H1 (cell line): ENCODE measurements at regions not wholly inside any gene's neighbourhood (a gene's known extent, or its start where the extent isn't known, plus 50 kb on each side); places are given as distances from the start of the nearest gene placed in this dataset.

Experiments used
- CTCF ChIA-PET: fragments of 300-600 bp; sonication (Branson Sonifier 250); formaldehyde crosslinking; loops from one replicate; lab custom pipeline; 2021; ENCODE audit not compliant: partially characterized antibody; lab: Charles Lee
- POLR2A ChIA-PET: fragments of 300-600 bp; sonication (Branson Sonifier 250); formaldehyde crosslinking; loops from one replicate; lab custom pipeline; 2021; ENCODE audit warnings: inconsistent platforms; ENCODE audit not compliant: partially characterized antibody; lab: Charles Lee
- DNase-seq, 2 experiments: peaks; one replicate each; pipeline versions ENCODE4 v3.0.0 to v3.0.0-alpha.2; 2010 to 2022; ENCODE audit warnings: low spot score in 2 of 2, low read depth in 1 of 2, mixed read lengths in 1 of 2
- FAIRE-seq: peaks from 2 replicates; lab custom pipeline; 2011; peaks lifted over from hg19 to GRCh38; lab: Jason Lieb, UNC
- H2AFZ ChIP-seq: 2 replicates; pipeline ENCODE4 v1.8.1; 2012; ENCODE audit warnings: low read length, inconsistent platforms
- H2AK5ac ChIP-seq: 2 replicates; pipeline ENCODE4 v1.6.1; 2013; ENCODE audit warnings: low read depth, low read length
- H2BK120ac ChIP-seq: replicated peaks from 2 replicates; pipeline ENCODE3; 2013; ENCODE audit warnings: low read depth, low read length, inconsistent platforms
- H2BK12ac ChIP-seq: 2 replicates; pipeline ENCODE4 v1.6.1; 2013; ENCODE audit warnings: low read depth, low read length
- H2BK15ac ChIP-seq: 2 replicates; pipeline ENCODE4 v1.6.1; 2013; ENCODE audit warnings: low read length
- H2BK20ac ChIP-seq: 2 replicates; pipeline ENCODE4 v1.6.1; 2013; ENCODE audit warnings: low read length
- H2BK5ac ChIP-seq: 2 replicates; pipeline ENCODE4 v1.6.1; 2013; ENCODE audit warnings: low read depth, low read length
- H3K14ac ChIP-seq: 2 replicates; pipeline ENCODE4 v1.6.1; 2013; ENCODE audit warnings: inconsistent platforms; ENCODE audit not compliant: insufficient read length
- H3K18ac ChIP-seq: 2 replicates; pipeline ENCODE4 v1.6.1; 2013; ENCODE audit warnings: low read length; ENCODE audit errors: extremely low read depth
- H3K23ac ChIP-seq: 2 replicates; pipeline ENCODE4 v1.6.1; 2013; ENCODE audit warnings: inconsistent platforms; ENCODE audit not compliant: insufficient read length
- H3K23me2 ChIP-seq: 2 replicates; pipeline ENCODE4 v1.6.1; 2013; ENCODE audit warnings: low read depth, low read length
- H3K27ac ChIP-seq: 2 replicates; pipeline ENCODE4 v1.6.1; 2011; ENCODE audit warnings: low read depth, low read length, inconsistent platforms
- H3K27me3 ChIP-seq, 4 experiments: replicated peaks in 1 of 4; 1 replicate in 1 of 4; 2 replicates in 3 of 4; pipeline versions ENCODE4 v1.6.1 to v1.8.1; 2011 to 2013; ENCODE audit warnings: low read length in 3 of 4, mild to moderate bottlenecking in 3 of 4, inconsistent platforms in 2 of 4, mixed read lengths in 2 of 4, moderate library complexity in 1 of 4; ENCODE audit not compliant: control insufficient read depth in 3 of 4, insufficient read depth in 3 of 4; ENCODE audit errors: extremely low read depth in 1 of 4
- H3K36me3 ChIP-seq, 4 experiments: 2 replicates each; pipeline versions ENCODE4 v1.6.1 to v1.8.1; 2011 to 2013; ENCODE audit warnings: mild to moderate bottlenecking in 4 of 4, low read length in 3 of 4, moderate library complexity in 2 of 4, control low read depth in 1 of 4, inconsistent platforms in 1 of 4; ENCODE audit not compliant: insufficient read depth in 4 of 4, control insufficient read depth in 2 of 4
- H3K4ac ChIP-seq: replicated peaks from 2 replicates; pipeline ENCODE3; 2013; ENCODE audit warnings: low read length, low read depth, mixed read lengths, inconsistent platforms; ENCODE audit not compliant: insufficient read length
- H3K4me1 ChIP-seq, 4 experiments: replicated peaks in 1 of 4; 1 replicate in 1 of 4; 2 replicates in 3 of 4; pipeline versions ENCODE4 v1.6.1 to v1.8.1; 2011 to 2013; ENCODE audit warnings: low read length in 3 of 4, inconsistent platforms in 2 of 4, mixed read lengths in 1 of 4; ENCODE audit not compliant: insufficient read depth in 4 of 4, control insufficient read depth in 3 of 4
- H3K4me2 ChIP-seq, 2 experiments: 2 replicates each; pipeline versions ENCODE4 v1.6.1 to v1.8.1; 2011 to 2013; ENCODE audit warnings: low read depth in 2 of 2, low read length in 2 of 2, control low read depth in 1 of 2, inconsistent platforms in 1 of 2, mild to moderate bottlenecking in 1 of 2; ENCODE audit not compliant: insufficient read depth in 1 of 2
- H3K4me3 ChIP-seq, 4 experiments: fragments of 200-600, 300-600 bp in 1 of 4; sonication (generic), shearing (Covaris generic), sonication (Bioruptor Twin) in 1 of 4; 2 replicates each; pipeline versions ENCODE4 v1.5.1 to v1.8.1; 2011 to 2016; ENCODE audit warnings: low read length in 4 of 4, low read depth in 3 of 4, control low read depth in 2 of 4, inconsistent platforms in 2 of 4, mild to moderate bottlenecking in 2 of 4, mixed read lengths in 1 of 4, moderate library complexity in 1 of 4; ENCODE audit not compliant: insufficient read depth in 2 of 4; ENCODE audit errors: extremely low read depth in 1 of 4
- H3K56ac ChIP-seq: replicated peaks from 2 replicates; pipeline ENCODE3; 2013; ENCODE audit warnings: low read depth, mild to moderate bottlenecking, mixed read lengths, low read length, inconsistent platforms; ENCODE audit not compliant: insufficient read length
- H3K79me1 ChIP-seq: 2 replicates; pipeline ENCODE4 v1.6.1; 2013; ENCODE audit warnings: low read depth, low read length, control low read depth
- H3K79me2 ChIP-seq, 2 experiments: 2 replicates each; pipeline versions ENCODE4 v1.6.1 to v1.8.1; 2012 to 2013; ENCODE audit warnings: low read length in 2 of 2, mild to moderate bottlenecking in 2 of 2, inconsistent platforms in 1 of 2; ENCODE audit not compliant: insufficient read depth in 2 of 2, control insufficient read depth in 1 of 2
- H3K9ac ChIP-seq, 4 experiments: replicated peaks in 1 of 4; 1 replicate in 1 of 4; 2 replicates in 3 of 4; pipeline versions ENCODE4 v1.6.1 to v1.8.1; 2011 to 2013; ENCODE audit warnings: low read depth in 3 of 4, low read length in 3 of 4, control low read depth in 2 of 4, mild to moderate bottlenecking in 2 of 4, moderate library complexity in 2 of 4, inconsistent platforms in 1 of 4; ENCODE audit errors: extremely low read depth in 1 of 4
- H3K9me3 ChIP-seq, 2 experiments: 2 replicates each; pipeline versions ENCODE4 v1.6.1 to v1.8.1; 2012 to 2013; ENCODE audit warnings: mild to moderate bottlenecking in 2 of 2, moderate library complexity in 2 of 2, control low read depth in 1 of 2, inconsistent platforms in 1 of 2, low read depth in 1 of 2, low read length in 1 of 2, mixed read lengths in 1 of 2; ENCODE audit not compliant: insufficient read depth in 2 of 2
- H4K20me1 ChIP-seq, 2 experiments: replicated peaks in 1 of 2; 2 replicates each; pipeline versions ENCODE3 to v1.8.1; 2011 to 2013; ENCODE audit warnings: inconsistent platforms in 2 of 2, low read length in 2 of 2, mild to moderate bottlenecking in 1 of 2; ENCODE audit not compliant: insufficient read depth in 2 of 2, control insufficient read depth in 1 of 2
- H4K5ac ChIP-seq: 2 replicates; pipeline ENCODE4 v1.6.1; 2013; ENCODE audit warnings: low read length, low read depth, mixed read lengths, inconsistent platforms; ENCODE audit not compliant: insufficient read length
- H4K8ac ChIP-seq: 2 replicates; pipeline ENCODE4 v1.8.0; 2013; ENCODE audit warnings: mild to moderate bottlenecking, moderate library complexity, low read length, inconsistent platforms; ENCODE audit not compliant: insufficient read depth; ENCODE audit errors: extremely low read depth
- H4K91ac ChIP-seq: replicated peaks from 2 replicates; pipeline ENCODE3; 2013; ENCODE audit warnings: low read length, mixed read lengths, inconsistent platforms; ENCODE audit not compliant: insufficient read length
- BACH1 ChIP-seq: IDR thresholded peaks from 2 replicates; pipeline ENCODE4 v1.6.1; 2012; ENCODE audit warnings: low read length, improper control_type of control experiment
- BRCA1 ChIP-seq: IDR thresholded peaks from 2 replicates; pipeline ENCODE4 v1.6.1; 2012; ENCODE audit warnings: low read depth, low read length, improper control_type of control experiment
- CTBP2 ChIP-seq: IDR thresholded peaks from 2 replicates; pipeline ENCODE4 v1.7.0; 2011; ENCODE audit warnings: borderline replicate concordance, mild to moderate bottlenecking, moderate library complexity, mixed read lengths, low read length; ENCODE audit not compliant: insufficient read depth, insufficient read length
- NRF1 ChIP-seq: IDR thresholded peaks from 2 replicates; pipeline ENCODE4 v1.6.1; 2011; ENCODE audit warnings: mild to moderate bottlenecking, low read depth, low read length, improper control_type of control experiment
- WGBS, 2 experiments: shearing (Covaris generic) in 1 of 2; methylation state at CpG; one replicate each; pipeline versions ENCODE4 v1.1.6 to v1.1.7; 2013 to 2015; ENCODE audit warnings: low lambda C conversion rate in 2 of 2, mixed read lengths in 2 of 2, inconsistent platforms in 1 of 2, low coverage in 1 of 2, missing lambda C conversion rate in 1 of 2; ENCODE audit not compliant: insufficient replicate concordance in 2 of 2, insufficient coverage in 1 of 2, insufficient read length in 1 of 2; ENCODE audit errors: extremely low coverage in 1 of 2, missing lambda C conversion rate in 1 of 2; 5-methylcytosine and 5-hydroxymethylcytosine counted together
- TF ChIP-seq, protein P1 (sequence below): IDR thresholded peaks from 2 replicates; pipeline ENCODE4 v1.6.1; 2012; ENCODE audit warnings: inconsistent platforms

DNA sequence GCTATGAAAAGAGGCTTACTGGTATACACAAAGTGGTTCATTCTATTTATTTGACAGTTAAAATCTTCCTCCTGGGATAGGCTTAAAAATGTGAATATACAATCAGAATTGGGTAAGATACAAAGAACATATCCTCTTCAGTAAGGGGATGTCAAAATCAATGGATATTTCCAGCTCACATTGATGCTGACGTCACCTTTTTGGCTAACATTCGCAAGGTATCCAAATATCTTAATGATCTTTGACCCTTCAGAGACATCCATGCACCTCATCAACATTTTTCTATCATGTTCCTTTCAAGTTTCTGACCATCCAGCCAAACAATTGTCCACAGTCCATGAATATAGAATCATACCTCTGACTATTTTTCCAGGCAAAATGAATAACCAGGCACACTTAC is 697.3 kb downstream of the NR2F2 start:
- POLR2A ChIA-PET: no interaction called here

More for the DNA sequence above, 697.3 kb downstream of the NR2F2 start:
- Histone ChIP-seq H3K14ac (no peak overlapping the region), H3K4me2 (no peak overlapping the region), H3K27me3 (no peaks in the 10 kb centered on the region), H2BK5ac (no peak overlapping the region), H3K56ac (no peak overlapping the region), H2BK12ac (no peak overlapping the region), H3K36me3 (no peaks in the 10 kb centered on the region), H2BK20ac (no peak overlapping the region), H2BK15ac (no peak overlapping the region), H3K79me1 (no peaks in the 10 kb centered on the region), H4K8ac (no peak overlapping the region), H3K9me3 (no peaks in the 10 kb centered on the region), H2AFZ (no peak overlapping the region), H3K4ac (no peak overlapping the region), H3K4me3 (no peak overlapping the region), H2BK120ac (no peak overlapping the region), H3K9ac (no peak overlapping the region), H4K91ac (no peak overlapping the region), H4K20me1 (no peaks in the 10 kb centered on the region), H3K27ac (no peak overlapping the region), H3K79me2 (no peaks in the 10 kb centered on the region), H4K5ac (no peak overlapping the region), H3K23ac (no peak overlapping the region), H3K18ac (no peak overlapping the region), H2AK5ac (no peak overlapping the region)
- WGBS, 2 experiments: 96% methylated on average over 2 of the region's 2 CpGs; no CpG with 5 or more reads in 1 of the 2 experiments
- FAIRE-seq (no peak), DNase-seq (no peak)
- TF ChIP-seq BACH1 (no peak), BRCA1 (no peak), NRF1 (no peak), CTBP2 (no peak)
- TF ChIP-seq, protein P1, sequence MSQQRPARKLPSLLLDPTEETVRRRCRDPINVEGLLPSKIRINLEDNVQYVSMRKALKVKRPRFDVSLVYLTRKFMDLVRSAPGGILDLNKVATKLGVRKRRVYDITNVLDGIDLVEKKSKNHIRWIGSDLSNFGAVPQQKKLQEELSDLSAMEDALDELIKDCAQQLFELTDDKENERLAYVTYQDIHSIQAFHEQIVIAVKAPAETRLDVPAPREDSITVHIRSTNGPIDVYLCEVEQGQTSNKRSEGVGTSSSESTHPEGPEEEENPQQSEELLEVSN: no peak
- TF ChIP-seq, all 59 proteins: peak for 0
- CTCF ChIA-PET: no interaction called here
- H3K4me1 ChIP-seq: no peaks in the 10 kb centered on the region
- no peaks in the 10 kb centered on the region for H3K23me2 ChIP-seq
